ENCODE measurements at regions not wholly inside any gene's neighbourhood (a gene's known extent, or its start where the extent isn't known, plus 50 kb on each side); places are given as distances from the start of the nearest gene placed in this dataset.
A peak's percentile ranks its signal among the peaks of the same experiment; 100 is the strongest.

DNA sequence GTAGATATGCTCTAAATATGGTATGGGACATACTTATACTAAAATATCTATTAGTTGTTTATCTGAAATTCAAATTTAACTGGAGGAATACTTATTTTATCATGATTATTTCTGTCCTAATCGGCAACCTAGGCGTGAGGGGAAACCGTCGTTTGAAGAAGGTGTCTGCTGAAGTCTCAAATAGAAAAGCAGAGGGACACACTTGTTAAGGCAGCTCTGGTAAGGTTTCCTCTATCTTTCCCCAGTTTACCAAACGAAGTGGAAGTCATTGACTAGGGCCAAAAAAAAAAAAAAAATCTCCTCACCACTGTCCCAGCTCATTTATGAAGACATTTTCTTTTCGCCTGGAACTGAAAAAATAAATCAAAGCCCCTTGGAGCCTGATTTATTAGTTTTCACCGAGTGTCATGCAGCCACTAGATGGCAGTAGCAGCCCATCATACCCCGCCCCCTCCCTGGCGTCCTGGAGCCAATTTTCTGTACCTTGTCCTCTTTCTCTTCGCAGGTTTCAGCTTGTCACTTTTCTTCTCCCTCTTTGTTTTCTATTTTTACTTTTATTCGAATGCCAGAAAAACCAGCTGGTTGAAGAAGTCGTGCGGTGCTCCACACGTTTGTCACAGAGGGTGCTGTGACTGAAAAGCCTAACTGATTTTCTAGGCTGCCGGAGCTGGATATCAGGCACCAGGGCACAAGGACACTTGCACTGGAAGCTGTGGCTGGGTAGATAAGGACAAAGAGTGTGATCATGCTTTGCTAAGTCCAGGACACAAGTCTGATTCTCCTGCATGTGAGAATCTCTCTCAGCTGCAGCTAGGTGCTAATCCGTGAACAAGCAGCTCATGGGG lies 238.7 kb downstream of the ZPLD1 start:
- WGBS, 4 donors: 6 to 8% (median 7%) methylated on average over 16 of the region's 16 CpGs
- H3K4me1 ChIP-seq: peaks cover 0 to 11% (median 0%) of the 10 kb centered on the region in 12 donors
- no peaks in the 10 kb centered on the region for H3K36me3 ChIP-seq
- peak overlapping the region in 6 of 12 donors; percentile 10 to 54 (median 30) for H3K27ac ChIP-seq
- no peak for TF ChIP-seq POLR2A (IDR thresholded peaks at IDR 0.05)
- TF ChIP-seq, protein P1, sequence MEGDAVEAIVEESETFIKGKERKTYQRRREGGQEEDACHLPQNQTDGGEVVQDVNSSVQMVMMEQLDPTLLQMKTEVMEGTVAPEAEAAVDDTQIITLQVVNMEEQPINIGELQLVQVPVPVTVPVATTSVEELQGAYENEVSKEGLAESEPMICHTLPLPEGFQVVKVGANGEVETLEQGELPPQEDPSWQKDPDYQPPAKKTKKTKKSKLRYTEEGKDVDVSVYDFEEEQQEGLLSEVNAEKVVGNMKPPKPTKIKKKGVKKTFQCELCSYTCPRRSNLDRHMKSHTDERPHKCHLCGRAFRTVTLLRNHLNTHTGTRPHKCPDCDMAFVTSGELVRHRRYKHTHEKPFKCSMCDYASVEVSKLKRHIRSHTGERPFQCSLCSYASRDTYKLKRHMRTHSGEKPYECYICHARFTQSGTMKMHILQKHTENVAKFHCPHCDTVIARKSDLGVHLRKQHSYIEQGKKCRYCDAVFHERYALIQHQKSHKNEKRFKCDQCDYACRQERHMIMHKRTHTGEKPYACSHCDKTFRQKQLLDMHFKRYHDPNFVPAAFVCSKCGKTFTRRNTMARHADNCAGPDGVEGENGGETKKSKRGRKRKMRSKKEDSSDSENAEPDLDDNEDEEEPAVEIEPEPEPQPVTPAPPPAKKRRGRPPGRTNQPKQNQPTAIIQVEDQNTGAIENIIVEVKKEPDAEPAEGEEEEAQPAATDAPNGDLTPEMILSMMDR (IDR thresholded peaks at IDR 0.05): peak; percentile 59 to 84 (median 76)
- intact Hi-C loops (cut with DNase I): loop anchor here in 3 of 10 donors (2.0 to 5.0 kb wide), 2 partner anchors 64 to 67 kb away; no protein-coding TSS in a partner anchor
- DNase-seq: peak; percentile 51 to 73 (median 60)
- H3K9me3 ChIP-seq: no peaks in the 10 kb centered on the region
- peaks cover 0 to 8% (median 0%) of the 10 kb centered on the region in 9 donors for H3K27me3 ChIP-seq
- peak overlapping the region in 3 of 12 donors; percentile 2 to 26 (median 22) for H3K4me3 ChIP-seq
- peak; percentile 84 to 98 (median 92) for ATAC-seq

DNA sequence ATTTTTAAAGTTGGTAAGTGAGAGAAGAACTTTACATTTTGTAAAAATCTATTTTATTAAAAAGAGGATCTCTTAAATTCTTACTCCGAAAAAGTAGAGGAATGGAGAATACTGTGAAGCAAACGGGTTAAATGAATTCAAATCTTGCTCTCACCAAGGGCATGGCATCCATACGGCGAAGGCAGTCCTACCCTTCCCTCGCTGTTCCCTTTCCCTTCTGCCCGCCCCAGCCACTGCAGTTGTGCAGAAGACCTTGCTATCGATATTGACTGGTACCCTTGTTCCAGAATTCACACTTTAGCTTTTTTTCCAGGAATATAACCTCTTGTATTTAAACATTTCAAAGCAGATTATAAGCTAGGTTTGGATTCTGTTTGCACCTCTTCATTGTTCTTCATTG lies 239.5 kb downstream of the ZPLD1 start:
- no peaks in the 10 kb centered on the region for H3K9me3 ChIP-seq
- intact Hi-C loops (cut with DNase I): loop anchor here in 2 of 10 donors (5.0 kb wide), 1 partner anchor 63 kb away; no protein-coding TSS in a partner anchor
- WGBS, 4 donors: 77 to 83% (median 79%) methylated on average over 7 of the region's 7 CpGs
- no peak for ATAC-seq
- peaks cover 0 to 15% (median 0%) of the 10 kb centered on the region in 9 donors for H3K27me3 ChIP-seq
- no peak overlapping the region for H3K4me3 ChIP-seq
- no peak for TF ChIP-seq POLR2A (IDR thresholded peaks at IDR 0.05)
- TF ChIP-seq, protein P1 (IDR thresholded peaks at IDR 0.05): no peak
- H3K4me1 ChIP-seq: peaks cover 0 to 11% (median 0%) of the 10 kb centered on the region in 12 donors
- H3K36me3 ChIP-seq: no peaks in the 10 kb centered on the region
- H3K27ac ChIP-seq: peak overlapping the region in 2 of 12 donors; percentile 47 to 54
- DNase-seq: no peak

DNA sequence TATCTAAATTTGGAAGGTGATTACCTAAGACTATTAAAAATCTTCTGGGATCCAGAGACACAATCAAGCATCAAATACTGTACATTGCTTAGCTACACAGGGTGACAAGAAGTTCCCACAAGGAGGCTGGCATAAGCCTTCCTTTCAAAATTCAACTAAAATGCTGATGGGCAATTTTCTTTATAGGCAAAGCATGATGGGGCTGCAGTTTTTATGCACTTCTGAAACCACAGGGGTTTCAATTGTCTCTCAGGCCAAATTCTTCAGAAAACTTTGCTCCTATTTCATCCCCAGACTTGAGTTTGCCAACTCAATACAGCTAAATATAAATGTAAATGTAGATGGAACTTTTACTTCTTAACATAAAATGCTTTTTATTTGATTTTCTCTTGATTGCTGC lies 241.6 kb downstream of the ZPLD1 start:
- ATAC-seq: no peak
- H3K9me3 ChIP-seq: no peaks in the 10 kb centered on the region
- DNase-seq: no peak
- no peak overlapping the region for H3K4me3 ChIP-seq
- no peaks in the 10 kb centered on the region for H3K36me3 ChIP-seq
- H3K27me3 ChIP-seq: peaks cover 0 to 13% (median 0%) of the 10 kb centered on the region in 9 donors
- TF ChIP-seq POLR2A (IDR thresholded peaks at IDR 0.05): no peak
- TF ChIP-seq, protein P1 (IDR thresholded peaks at IDR 0.05): no peak
- peaks cover 0 to 11% (median 0%) of the 10 kb centered on the region in 12 donors for H3K4me1 ChIP-seq
- intact Hi-C loops (cut with DNase I): loop anchor here in 1 of 10 donors (2.0 kb wide), 1 partner anchor 62 kb away; no protein-coding TSS in a partner anchor
- no peak overlapping the region for H3K27ac ChIP-seq

- no peak overlapping the region for H3K27ac ChIP-seq
- DNase-seq (no peak), ATAC-seq (no peak)
- H3K27me3 ChIP-seq: peaks cover 0 to 19% (median 0%) of the 10 kb centered on the region in 9 donors
- intact Hi-C loops (cut with DNase I): no loop called here
- no peaks in the 10 kb centered on the region for H3K36me3 ChIP-seq
- no peaks in the 10 kb centered on the region for H3K9me3 ChIP-seq
- no peak overlapping the region for H3K4me3 ChIP-seq
- peaks cover 0 to under 1% (median 0%) of the 10 kb centered on the region in 12 donors for H3K4me1 ChIP-seq
- no peak for TF ChIP-seq POLR2A (IDR thresholded peaks at IDR 0.05)
- TF ChIP-seq, protein P1 (IDR thresholded peaks at IDR 0.05): no peak
Measured at GRCh38 chr3:102682741-102683140, 247.9 kb downstream of the ZPLD1 start.
